ENCODE measurements at regions not wholly inside any gene's neighbourhood (a gene's known extent, or its start where the extent isn't known, plus 50 kb on each side); places are given as distances from the start of the nearest gene placed in this dataset.

- TF ChIP-seq POLR2AphosphoS5 (IDR thresholded peaks at IDR 0.05; ENCODE audit: borderline replicate concordance, low read depth, low read length) (no peak), EZH2 (IDR thresholded peaks at IDR 0.05) (no peak)
Observed at GRCh38 chr11:92739491-92739890, 230.0 kb upstream of the MTNR1B start.

Measured in SK-N-MC (cell line).